ENCODE measurements at regions not wholly inside any gene's neighbourhood (a gene's known extent, or its start where the extent isn't known, plus 50 kb on each side); places are given as distances from the start of the nearest gene placed in this dataset.

DNA sequence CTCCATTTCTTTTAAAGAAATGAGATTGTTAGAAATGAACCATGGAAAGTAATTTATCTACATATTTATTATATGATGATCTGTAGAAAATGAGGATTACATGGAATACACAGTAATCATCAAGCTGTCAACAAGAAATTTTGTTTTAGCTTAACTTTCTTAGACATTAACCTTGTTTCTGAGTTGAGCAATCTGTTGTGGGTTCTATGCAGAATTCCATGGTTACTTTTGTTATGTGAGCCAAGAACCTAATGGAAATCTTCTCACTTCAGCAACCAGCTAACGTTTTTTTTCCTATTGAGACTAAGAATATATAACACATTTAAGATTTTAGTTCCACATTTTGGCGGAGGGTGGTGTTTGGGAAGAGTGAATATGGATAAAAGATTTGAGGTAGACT is 136.1 kb upstream of the SLC4A4 start:
- POLR2A ChIA-PET: no interaction called here

GRCh38 chr4:71204056-71204455 is 134.8 kb upstream of the SLC4A4 start:
- H3K27ac ChIP-seq (ENCODE audit: low read depth, low read length, poor library complexity, severe bottlenecking): no peak overlapping the region
- H2AFZ ChIP-seq (ENCODE audit: low read length): no peak overlapping the region
- intact Hi-C loops (cut with micrococcal nuclease; ENCODE audit: unreplicated experiment): no loop called here
- no peaks in the 10 kb centered on the region for H4K20me1 ChIP-seq (ENCODE audit: insufficient read depth, low read length)
- DNase-seq (ENCODE audit: low spot score): no peak
- CTCF ChIA-PET (ENCODE audit: unreplicated experiment): no interaction called here
- POLR2A ChIA-PET: no interaction called here
- no peaks in the 10 kb centered on the region for H3K4me1 ChIP-seq (ENCODE audit: insufficient read depth, low read length, poor library complexity, severe bottlenecking)
- H3K79me2 ChIP-seq (ENCODE audit: insufficient read depth, low read depth, low read length): no peaks in the 10 kb centered on the region
- H3K4me2 ChIP-seq (ENCODE audit: low read length): no peak overlapping the region
- H3K9me3 ChIP-seq (ENCODE audit: low read length): no peaks in the 10 kb centered on the region
- H3K36me3 ChIP-seq (ENCODE audit: insufficient read depth, low read length): no peaks in the 10 kb centered on the region
- H3K9me2 ChIP-seq (ENCODE audit: insufficient read depth, low read length): no peaks in the 10 kb centered on the region
- no TSS peak for BruUV-seq (replicated peaks)
- no peak overlapping the region for H3K4me3 ChIP-seq (ENCODE audit: low read depth, low read length, poor library complexity, severe bottlenecking)
- no peak for TF ChIP-seq CTCF (conservative IDR thresholded peaks at IDR 0.05; ENCODE audit: low read length)
- no peak for TF ChIP-seq EZH2phosphoT487 (IDR thresholded peaks at IDR 0.05; ENCODE audit: borderline replicate concordance, low read depth, low read length)

More for the DNA sequence above, 136.1 kb upstream of the SLC4A4 start:
- Histone ChIP-seq H3K4me2 (ENCODE audit: low read length) (no peak overlapping the region), H3K9me2 (ENCODE audit: insufficient read depth, low read length) (no peaks in the 10 kb centered on the region), H3K36me3 (ENCODE audit: insufficient read depth, low read length) (no peaks in the 10 kb centered on the region), H3K27ac (ENCODE audit: low read depth, low read length, poor library complexity, severe bottlenecking) (no peak overlapping the region), H3K9me3 (ENCODE audit: low read length) (no peaks in the 10 kb centered on the region), H2AFZ (ENCODE audit: low read length) (no peak overlapping the region), H3K4me1 (ENCODE audit: insufficient read depth, low read length, poor library complexity, severe bottlenecking) (no peaks in the 10 kb centered on the region), H4K20me1 (ENCODE audit: insufficient read depth, low read length) (no peaks in the 10 kb centered on the region), H3K79me2 (ENCODE audit: insufficient read depth, low read depth, low read length) (no peaks in the 10 kb centered on the region), H3K4me3 (ENCODE audit: low read depth, low read length, poor library complexity, severe bottlenecking) (no peak overlapping the region)
- intact Hi-C loops (cut with micrococcal nuclease; ENCODE audit: unreplicated experiment): no loop called here
- CTCF ChIA-PET (ENCODE audit: unreplicated experiment): no interaction called here
- no TSS peak for BruUV-seq (replicated peaks)
- no peak for DNase-seq (ENCODE audit: low spot score)
- TF ChIP-seq CTCF (conservative IDR thresholded peaks at IDR 0.05; ENCODE audit: low read length) (no peak), EZH2phosphoT487 (IDR thresholded peaks at IDR 0.05; ENCODE audit: borderline replicate concordance, low read depth, low read length) (no peak)

DNA sequence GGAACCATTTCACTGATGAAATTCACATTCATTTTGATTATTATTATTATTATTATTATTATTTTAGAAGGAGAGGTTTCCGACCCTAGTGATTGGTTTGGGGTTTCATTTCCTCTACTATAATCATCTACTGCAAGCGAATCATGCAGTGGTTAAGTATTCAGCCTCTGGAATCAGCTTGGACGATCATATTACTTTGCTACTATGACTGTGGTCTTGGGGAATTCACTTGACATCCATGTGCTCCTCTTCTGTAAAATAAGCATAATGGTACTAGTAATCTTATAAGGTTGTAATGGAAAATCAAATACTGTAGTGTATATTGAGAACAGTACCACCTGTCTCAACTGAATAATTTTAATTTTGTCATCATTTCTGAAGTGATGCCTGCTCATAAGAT is 132.1 kb upstream of the SLC4A4 start:
- BruUV-seq (replicated peaks): no TSS peak
- H2AFZ ChIP-seq (ENCODE audit: low read length): no peak overlapping the region
- TF ChIP-seq EZH2phosphoT487 (IDR thresholded peaks at IDR 0.05; ENCODE audit: borderline replicate concordance, low read depth, low read length) (no peak), CTCF (conservative IDR thresholded peaks at IDR 0.05; ENCODE audit: low read length) (no peak)
- no peak overlapping the region for H3K4me2 ChIP-seq (ENCODE audit: low read length)
- intact Hi-C loops (cut with micrococcal nuclease; ENCODE audit: unreplicated experiment): no loop called here
- ChIA-PET CTCF (ENCODE audit: unreplicated experiment) (no interaction called here), POLR2A (no interaction called here)
- no peak overlapping the region for H3K4me3 ChIP-seq (ENCODE audit: low read depth, low read length, poor library complexity, severe bottlenecking)
- H3K9me2 ChIP-seq (ENCODE audit: insufficient read depth, low read length): no peaks in the 10 kb centered on the region
- H3K4me1 ChIP-seq (ENCODE audit: insufficient read depth, low read length, poor library complexity, severe bottlenecking): no peaks in the 10 kb centered on the region
- no peaks in the 10 kb centered on the region for H3K36me3 ChIP-seq (ENCODE audit: insufficient read depth, low read length)
- H3K9me3 ChIP-seq (ENCODE audit: low read length): no peaks in the 10 kb centered on the region
- H3K79me2 ChIP-seq (ENCODE audit: insufficient read depth, low read depth, low read length): no peaks in the 10 kb centered on the region
- no peak for DNase-seq (ENCODE audit: low spot score)
- H4K20me1 ChIP-seq (ENCODE audit: insufficient read depth, low read length): no peaks in the 10 kb centered on the region
- no peak overlapping the region for H3K27ac ChIP-seq (ENCODE audit: low read depth, low read length, poor library complexity, severe bottlenecking)
